DLD1 (cell line): ENCODE measurements at regions not wholly inside any gene's neighbourhood (a gene's known extent, or its start where the extent isn't known, plus 50 kb on each side); places are given as distances from the start of the nearest gene placed in this dataset.

Experiments
- in situ Hi-C: cut with HindIII; loops from 2 replicates; pipeline ENCODE4 v1.10.0; 2017; ENCODE audit warnings: low sequenced_read_pairs

- in situ Hi-C loops: no loop called here
Measured at GRCh38 chr5:164181604-164182003, 676.2 kb downstream of the MAT2B start.

GRCh38 chr5:164184158-164184557 lies 678.7 kb downstream of the MAT2B start:
- in situ Hi-C loops: no loop called here

GRCh38 chr5:164185000-164185399 lies 679.6 kb downstream of the MAT2B start:
- in situ Hi-C loops: loop anchor here (5.0 kb wide), 1 partner anchor 52 kb away; no protein-coding TSS in a partner anchor

GRCh38 chr5:164186550-164186949 lies 681.1 kb downstream of the MAT2B start:
- in situ Hi-C loops: loop anchor here (5.0 kb wide), 1 partner anchor 51 kb away; no protein-coding TSS in a partner anchor

- in situ Hi-C loops: loop anchor here (5.0 kb wide), 1 partner anchor 50 kb away; no protein-coding TSS in a partner anchor
Measured at GRCh38 chr5:164187785-164188184, 682.4 kb downstream of the MAT2B start.

- in situ Hi-C loops: loop anchor here (5.0 kb wide), 1 partner anchor 49 kb away; no protein-coding TSS in a partner anchor
Measured at GRCh38 chr5:164188733-164189148, 683.3 kb downstream of the MAT2B start.

- in situ Hi-C loops: no loop called here
Measured at GRCh38 chr5:164191240-164191639, 685.8 kb downstream of the MAT2B start.

- in situ Hi-C loops: no loop called here
Measured at GRCh38 chr5:164202338-164202737, 696.9 kb downstream of the MAT2B start.

- in situ Hi-C loops: no loop called here
Measured at GRCh38 chr5:164203581-164204225, 698.3 kb downstream of the MAT2B start.

- in situ Hi-C loops: no loop called here
Measured at GRCh38 chr5:164204338-164204946, 699.0 kb downstream of the MAT2B start.

- in situ Hi-C loops: no loop called here
Measured at GRCh38 chr5:164206196-164206595, 700.8 kb downstream of the MAT2B start.

- in situ Hi-C loops: no loop called here
Measured at GRCh38 chr5:164207646-164208045, 702.2 kb downstream of the MAT2B start.

GRCh38 chr5:164210491-164210890 lies 705.1 kb downstream of the MAT2B start:
- in situ Hi-C loops: no loop called here

GRCh38 chr5:164214698-164215097 lies 709.3 kb downstream of the MAT2B start:
- in situ Hi-C loops: no loop called here

GRCh38 chr5:164217464-164217863 lies 712.0 kb downstream of the MAT2B start:
- in situ Hi-C loops: no loop called here

- in situ Hi-C loops: no loop called here
Measured at GRCh38 chr5:164220522-164220921, 715.1 kb downstream of the MAT2B start.

GRCh38 chr5:164224236-164224635 lies 718.8 kb downstream of the MAT2B start:
- in situ Hi-C loops: no loop called here

- in situ Hi-C loops: no loop called here
Measured at GRCh38 chr5:164224772-164225171, 719.4 kb downstream of the MAT2B start.

- in situ Hi-C loops: no loop called here
Measured at GRCh38 chr5:164230341-164230740, 724.9 kb downstream of the MAT2B start.

- in situ Hi-C loops: no loop called here
Measured at GRCh38 chr5:164233791-164234190, 728.4 kb downstream of the MAT2B start.

- in situ Hi-C loops: no loop called here
Measured at GRCh38 chr5:164234321-164234720, 728.9 kb downstream of the MAT2B start.

GRCh38 chr5:164235300-164235891 lies 730.0 kb downstream of the MAT2B start:
- in situ Hi-C loops: loop anchor here (5.0 kb wide), 1 partner anchor 48 kb away; no protein-coding TSS in a partner anchor
